Smooth muscle cell (in vitro differentiated cells): ENCODE measurements at regions not wholly inside any gene's neighbourhood (a gene's known extent, or its start where the extent isn't known, plus 50 kb on each side); places are given as distances from the start of the nearest gene placed in this dataset.

ENCODE experiments used
- DNase-seq: peaks from one replicate; lab custom pipeline; 2025; ENCODE audit not compliant: unreplicated experiment; lab: John Stamatoyannopoulos, UW
- H2AFZ ChIP-seq: fragments of 200-600 bp; sonication (generic); 2 replicates; pipeline ENCODE4 v1.6.0; 2016; ENCODE audit warnings: antibody characterized with exemption, low read depth, mild to moderate bottlenecking
- H3F3A ChIP-seq: fragments of 200-600 bp; sonication (generic); 2 replicates; pipeline ENCODE4 v1.6.0; 2017; ENCODE audit warnings: antibody characterized with exemption, low read depth
- H3K27ac ChIP-seq: fragments of 200-600 bp; sonication (generic); 2 replicates; pipeline ENCODE4 v1.5.1; 2016; ENCODE audit warnings: low read depth, mild to moderate bottlenecking
- H3K27me3 ChIP-seq: fragments of 200-600 bp; sonication (generic); 2 replicates; pipeline ENCODE4 v1.6.1; 2016; ENCODE audit warnings: low read depth, mild to moderate bottlenecking
- H3K36me3 ChIP-seq: fragments of 200-600 bp; sonication (generic); 2 replicates; pipeline ENCODE4 v1.5.1; 2016; ENCODE audit warnings: low read depth
- H3K4me1 ChIP-seq: fragments of 200-600 bp; sonication (generic); 2 replicates; pipeline ENCODE4 v1.5.1; 2016; ENCODE audit warnings: low read depth
- H3K4me2 ChIP-seq: fragments of 200-600 bp; sonication (generic); 2 replicates; pipeline ENCODE4 v1.6.0; 2016; ENCODE audit warnings: mild to moderate bottlenecking
- H3K4me3 ChIP-seq: fragments of 200-600 bp; sonication (generic); 2 replicates; pipeline ENCODE4 v1.5.1; 2016; ENCODE audit warnings: mild to moderate bottlenecking
- H3K79me2 ChIP-seq: fragments of 200-600 bp; sonication (generic); 2 replicates; pipeline ENCODE4 v1.6.0; 2016; ENCODE audit warnings: low read depth, mild to moderate bottlenecking
- H3K9ac ChIP-seq: fragments of 200-600 bp; sonication (generic); 2 replicates; pipeline ENCODE4 v1.6.0; 2016; ENCODE audit warnings: low read depth
- H3K9me3 ChIP-seq: fragments of 200-600 bp; sonication (generic); replicated peaks from 2 replicates; pipeline ENCODE4 v1.5.1; 2016; ENCODE audit warnings: low read depth
- H4K20me1 ChIP-seq: fragments of 200-600 bp; sonication (generic); 2 replicates; pipeline ENCODE4 v1.6.0; 2016; ENCODE audit warnings: low read depth
- CTCF ChIP-seq: fragments of 200-600 bp; sonication (generic); IDR thresholded peaks from 2 replicates; pipeline ENCODE4 v1.5.1; 2017; ENCODE audit warnings: borderline replicate concordance, mild to moderate bottlenecking, antibody characterized with exemption; ENCODE audit not compliant: insufficient read depth, poor library complexity, severe bottlenecking
- WGBS: methylation state at CpG from one replicate; pipeline ENCODE4 v1.1.7; 2016; ENCODE audit warnings: low lambda C conversion rate; 5-methylcytosine and 5-hydroxymethylcytosine counted together

GRCh38 chr1:218529646-218530300, 184.6 kb downstream of the TGFB2 start:
- no peak for DNase-seq

GRCh38 chr1:218531936-218532335, 186.8 kb downstream of the TGFB2 start:
- Histone ChIP-seq H3K4me2 (no peak overlapping the region), H2AFZ (no peak overlapping the region), H3K27ac (no peak overlapping the region), H3K9ac (no peak overlapping the region), H4K20me1 (no peaks in the 10 kb centered on the region), H3K4me3 (no peak overlapping the region), H3K36me3 (no peaks in the 10 kb centered on the region), H3F3A (peaks cover 7% of the 10 kb centered on the region), H3K4me1 (peaks cover 11% of the 10 kb centered on the region), H3K27me3 (no peaks in the 10 kb centered on the region), H3K9me3 (no peaks in the 10 kb centered on the region), H3K79me2 (no peaks in the 10 kb centered on the region)
- WGBS = 100% methylated on average over 5 of the region's 5 CpGs
- TF ChIP-seq CTCF = no peak
- DNase-seq = no peak

More at GRCh38 chr1:218529646-218530300, 184.6 kb downstream of the TGFB2 start:
- Histone ChIP-seq H3K27ac (peak overlapping the region; percentile 69), H3K4me1 (peaks cover 24% of the 10 kb centered on the region), H3K9ac (peak overlapping the region; percentile 27), H3F3A (peaks cover 7% of the 10 kb centered on the region), H2AFZ (no peak overlapping the region), H3K4me3 (no peak overlapping the region), H3K36me3 (no peaks in the 10 kb centered on the region), H3K4me2 (peak overlapping the region; percentile 34), H3K27me3 (no peaks in the 10 kb centered on the region), H4K20me1 (no peaks in the 10 kb centered on the region), H3K79me2 (no peaks in the 10 kb centered on the region), H3K9me3 (no peaks in the 10 kb centered on the region)
- TF ChIP-seq CTCF = no peak
- WGBS = 39% methylated on average over 6 of the region's 6 CpGs

GRCh38 chr1:218536296-218536986, 191.3 kb downstream of the TGFB2 start:
- H3K27me3 ChIP-seq = no peaks in the 10 kb centered on the region
- no peak for TF ChIP-seq CTCF
- 89% methylated on average over 2 of the region's 2 CpGs for WGBS
- H3K9me3 ChIP-seq = no peaks in the 10 kb centered on the region
- no peak overlapping the region for H3K4me2 ChIP-seq
- no peak for DNase-seq
- no peaks in the 10 kb centered on the region for H3K36me3 ChIP-seq
- H3K27ac ChIP-seq = peak overlapping the region; percentile 86
- H3K4me1 ChIP-seq = peaks cover 9% of the 10 kb centered on the region
- H3F3A ChIP-seq = peaks cover 5% of the 10 kb centered on the region
- no peak overlapping the region for H3K9ac ChIP-seq
- no peaks in the 10 kb centered on the region for H3K79me2 ChIP-seq
- H4K20me1 ChIP-seq = no peaks in the 10 kb centered on the region
- no peak overlapping the region for H2AFZ ChIP-seq
- H3K4me3 ChIP-seq = no peak overlapping the region
